Right lobe of liver (tissue), 6 donors: ENCODE measurements at regions not wholly inside any gene's neighbourhood (a gene's known extent, or its start where the extent isn't known, plus 50 kb on each side); places are given as distances from the start of the nearest gene placed in this dataset.

Experiments used
- ATAC-seq, 4 donors: fragments of 200-7000 bp; cut with Tn5 transposase; one replicate each; pipeline ENCODE4 v1.9.1; 2020; ENCODE audit warnings: mild to moderate bottlenecking in 4 of 4, moderate library complexity in 4 of 4
- DNase-seq, 3 donors: peaks; one replicate each; pipeline ENCODE4 v3.0.0-alpha.2; 2020
- H3K27ac ChIP-seq, 3 donors: fragments of 200-600 bp; one replicate each; pipeline ENCODE4 v1.8.0; 2022
- H3K27me3 ChIP-seq, 2 donors: fragments of 200-600 bp; one replicate each; pipeline ENCODE4 v1.8.0; 2022
- H3K36me3 ChIP-seq, 4 donors: fragments of 200-600 bp; sonication (generic) in 1 of 4; one replicate each; pipeline versions ENCODE4 v1.5.1 to v1.8.0; 2017 to 2022; ENCODE audit warnings: control low read depth in 1 of 4
- H3K4me1 ChIP-seq, 4 donors: fragments of 200-600 bp; sonication (generic) in 1 of 4; one replicate each; pipeline versions ENCODE4 v1.5.1 to v1.8.0; 2017 to 2022; ENCODE audit warnings: control low read depth in 1 of 4
- H3K4me3 ChIP-seq, 3 donors: fragments of 200-600 bp; one replicate each; pipeline ENCODE4 v1.8.0; 2022
- H3K9me3 ChIP-seq, 4 donors: fragments of 200-600 bp; sonication (generic) in 1 of 4; one replicate each; pipeline versions ENCODE4 v1.5.1 to v1.8.0; 2017 to 2022; ENCODE audit warnings: control low read depth in 1 of 4
- CTCF ChIP-seq, 4 donors: fragments of 200-600 bp in 3 of 4; fragments of 450-650 bp in 1 of 4; IDR thresholded peaks; one replicate each; pipeline versions ENCODE4 v1.5.1 to v1.8.0; 2016 to 2022; ENCODE audit warnings: antibody characterized with exemption in 4 of 4, mild to moderate bottlenecking in 2 of 4
- POLR2A ChIP-seq: fragments of 450-650 bp; IDR thresholded peaks from one replicate; pipeline ENCODE4 v1.6.1; 2017; ENCODE audit warnings: antibody characterized with exemption, mild to moderate bottlenecking
- WGBS: methylation state at CpG from one replicate; pipeline ENCODE4 v1.1.6; 2018; ENCODE audit warnings: low coverage, low lambda C conversion rate; ENCODE audit not compliant: insufficient coverage; ENCODE audit errors: missing lambda C conversion rate; 5-methylcytosine and 5-hydroxymethylcytosine counted together
- intact Hi-C, 2 donors: fragments of 100-400 bp; cut with DNase I; formaldehyde crosslinking; loops; one replicate each; pipeline versions ENCODE4 v1.11.2 to v1.14.1; 2022
- donor health status: DM: no; HTN: yes; CAD: no.
- donor health status: DM: no; HTN: no; CAD: no.
- donor health status: DM: no; HTN: no; CAD: no.
- donor health status: DM: no; HTN: yes; CAD: no.
- donor health status: DM: no; HTN: yes; CAD: no.

- TF ChIP-seq POLR2A (no peak), CTCF (IDR thresholded peaks at IDR 0.05) (no peak)
- Histone ChIP-seq H3K4me1 (no peaks in the 10 kb centered on the region), H3K36me3 (no peaks in the 10 kb centered on the region), H3K9me3 (no peaks in the 10 kb centered on the region), H3K27me3 (no peaks in the 10 kb centered on the region), H3K4me3 (no peak overlapping the region), H3K27ac (no peak overlapping the region)
- intact Hi-C loops: no loop called here
- DNase-seq: no peak
- ATAC-seq: no peak
Observed at GRCh38 chr14:46147452-46147851, 504.1 kb downstream of the RPL10L start.

GRCh38 chr14:46147024-46147423, 504.6 kb downstream of the RPL10L start:
- 37% methylated on average over 1 of the region's 1 CpG for WGBS

DNA sequence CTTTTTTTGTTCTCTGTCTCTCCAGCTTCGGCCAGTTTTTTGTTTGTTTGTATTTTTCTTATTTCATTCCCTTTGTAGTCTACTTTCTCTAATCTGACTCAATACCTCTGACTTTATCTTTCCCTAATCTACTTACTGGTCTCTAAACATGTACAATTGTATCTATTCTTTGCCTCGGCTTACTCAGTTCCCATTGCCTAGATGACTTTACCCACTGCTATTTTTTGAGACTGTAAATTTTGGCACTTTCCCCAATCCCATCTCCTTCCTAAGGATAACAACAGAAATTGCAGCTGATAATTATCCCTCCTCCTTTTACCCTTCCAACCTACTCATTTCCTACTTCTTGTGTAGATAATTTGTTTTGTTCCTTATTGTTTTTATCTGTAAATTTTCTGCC, 511.1 kb downstream of the RPL10L start:
- intact Hi-C loops: no loop called here
- Histone ChIP-seq H3K36me3 (no peaks in the 10 kb centered on the region), H3K9me3 (no peaks in the 10 kb centered on the region), H3K4me3 (no peak overlapping the region), H3K4me1 (no peaks in the 10 kb centered on the region), H3K27ac (no peak overlapping the region), H3K27me3 (no peaks in the 10 kb centered on the region)
- WGBS: 33% methylated on average over 2 of the region's 2 CpGs
- no peak for ATAC-seq
- TF ChIP-seq POLR2A (no peak), CTCF (IDR thresholded peaks at IDR 0.05) (no peak)
- DNase-seq: no peak

More at GRCh38 chr14:46147024-46147423, 504.6 kb downstream of the RPL10L start:
- H3K36me3 ChIP-seq: no peaks in the 10 kb centered on the region
- intact Hi-C loops: no loop called here
- no peak for ATAC-seq
- H3K27me3 ChIP-seq: no peaks in the 10 kb centered on the region
- H3K9me3 ChIP-seq: no peaks in the 10 kb centered on the region
- TF ChIP-seq POLR2A: no peak
- no peak for TF ChIP-seq CTCF (IDR thresholded peaks at IDR 0.05)
- H3K27ac ChIP-seq: no peak overlapping the region
- no peaks in the 10 kb centered on the region for H3K4me1 ChIP-seq
- no peak overlapping the region for H3K4me3 ChIP-seq
- DNase-seq: no peak

GRCh38 chr14:46139649-46140048, 511.9 kb downstream of the RPL10L start:
- Histone ChIP-seq H3K9me3 (no peaks in the 10 kb centered on the region), H3K4me1 (no peaks in the 10 kb centered on the region), H3K36me3 (no peaks in the 10 kb centered on the region), H3K27ac (no peak overlapping the region), H3K4me3 (no peak overlapping the region), H3K27me3 (no peaks in the 10 kb centered on the region)
- intact Hi-C loops: no loop called here
- TF ChIP-seq CTCF (IDR thresholded peaks at IDR 0.05): no peak
- TF ChIP-seq POLR2A: no peak
- no peak for DNase-seq
- WGBS: 48% methylated on average over 5 of the region's 5 CpGs
- no peak for ATAC-seq

GRCh38 chr14:46137786-46138185, 513.8 kb downstream of the RPL10L start:
- Histone ChIP-seq H3K4me3 (no peak overlapping the region), H3K36me3 (no peaks in the 10 kb centered on the region), H3K4me1 (no peaks in the 10 kb centered on the region), H3K27me3 (no peaks in the 10 kb centered on the region), H3K9me3 (no peaks in the 10 kb centered on the region), H3K27ac (no peak overlapping the region)
- intact Hi-C loops: no loop called here
- TF ChIP-seq CTCF (IDR thresholded peaks at IDR 0.05): no peak
- no peak for TF ChIP-seq POLR2A
- no peak for ATAC-seq
- DNase-seq: no peak
